ENCODE measurements at regions not wholly inside any gene's neighbourhood (a gene's known extent, or its start where the extent isn't known, plus 50 kb on each side); places are given as distances from the start of the nearest gene placed in this dataset.
"Not testable (repeated sequence)": the region's sequence is repeated elsewhere in the genome, so short reads cannot be mapped to it uniquely, and the experiment has no call there.

- Histone ChIP-seq H3K4me1 (no peaks in the 10 kb centered on the region), H3K9me3 (no peaks in the 10 kb centered on the region), H3K36me3 (no peaks in the 10 kb centered on the region), H3K27me3 (no peaks in the 10 kb centered on the region), H3K27ac (no peak overlapping the region), H3K4me3 (no peak overlapping the region)
- no peak for DNase-seq
- TF ChIP-seq CTCF (IDR thresholded peaks at IDR 0.05) = no peak
- TF ChIP-seq POLR2A (IDR thresholded peaks at IDR 0.05) = no peak
Observed at GRCh38 chr1:181930187-181930586, 131.3 kb downstream of the ZNF648 start.

- Histone ChIP-seq H3K36me3 (no peaks in the 10 kb centered on the region), H3K27me3 (no peaks in the 10 kb centered on the region), H3K4me3 (no peak overlapping the region), H3K9me3 (no peaks in the 10 kb centered on the region), H3K27ac (no peak overlapping the region), H3K4me1 (no peaks in the 10 kb centered on the region)
- DNase-seq = no peak
- no peak for TF ChIP-seq POLR2A (IDR thresholded peaks at IDR 0.05)
- TF ChIP-seq CTCF (IDR thresholded peaks at IDR 0.05) = no peak
Observed at GRCh38 chr1:181926697-181927096, 134.8 kb downstream of the ZNF648 start.

GRCh38 chr1:181924034-181924433 lies 137.5 kb downstream of the ZNF648 start:
- not testable (repeated sequence) for DNase-seq, H3K4me1 ChIP-seq, H3K36me3 ChIP-seq, H3K4me3 ChIP-seq, H3K27me3 ChIP-seq, H3K27ac ChIP-seq, H3K9me3 ChIP-seq

- H3K9me3 ChIP-seq = no peaks in the 10 kb centered on the region
- no peak overlapping the region for H3K4me3 ChIP-seq
- H3K36me3 ChIP-seq = no peaks in the 10 kb centered on the region
- TF ChIP-seq CTCF (IDR thresholded peaks at IDR 0.05) = no peak
- no peak for TF ChIP-seq POLR2A (IDR thresholded peaks at IDR 0.05)
- H3K27ac ChIP-seq = no peak overlapping the region
- no peaks in the 10 kb centered on the region for H3K4me1 ChIP-seq
- no peak for DNase-seq
- no peaks in the 10 kb centered on the region for H3K27me3 ChIP-seq
Observed at GRCh38 chr1:181919542-181919941, 142.0 kb downstream of the ZNF648 start.

- no peak overlapping the region for H3K27ac ChIP-seq
- DNase-seq = no peak
Observed at GRCh38 chr1:181918880-181919525, 142.5 kb downstream of the ZNF648 start.

GRCh38 chr1:181911715-181912114 lies 149.8 kb downstream of the ZNF648 start:
- Histone ChIP-seq H3K9me3 (no peaks in the 10 kb centered on the region), H3K27me3 (no peaks in the 10 kb centered on the region), H3K27ac (no peak overlapping the region), H3K36me3 (no peaks in the 10 kb centered on the region), H3K4me3 (no peak overlapping the region), H3K4me1 (no peaks in the 10 kb centered on the region)
- no peak for DNase-seq
- TF ChIP-seq POLR2A (IDR thresholded peaks at IDR 0.05) = no peak
- no peak for TF ChIP-seq CTCF (IDR thresholded peaks at IDR 0.05)

More at GRCh38 chr1:181918880-181919525, 142.5 kb downstream of the ZNF648 start:
- no peaks in the 10 kb centered on the region for H3K4me1 ChIP-seq
- no peak overlapping the region for H3K4me3 ChIP-seq
- no peaks in the 10 kb centered on the region for H3K36me3 ChIP-seq
- TF ChIP-seq CTCF (IDR thresholded peaks at IDR 0.05) (no peak), POLR2A (IDR thresholded peaks at IDR 0.05) (no peak)
- H3K27me3 ChIP-seq = no peaks in the 10 kb centered on the region
- H3K9me3 ChIP-seq = no peaks in the 10 kb centered on the region

Data from Peyer's patch (tissue), 4 donors.